Spinal cord (tissue), 9 donors: ENCODE measurements at regions not wholly inside any gene's neighbourhood (a gene's known extent, or its start where the extent isn't known, plus 50 kb on each side); places are given as distances from the start of the nearest gene placed in this dataset.

Experiments
- DNase-seq, 6 donors: peaks; one replicate each; pipeline versions ENCODE4 v3.0.0 to v3.0.0-alpha.2; 2013 to 2015; ENCODE audit warnings: low spot score in 6 of 6, low read depth in 4 of 6
- H3K27ac ChIP-seq: one replicate; pipeline ENCODE4 v1.5.1; 2013; ENCODE audit warnings: low read depth, low read length, control low read depth
- H3K27me3 ChIP-seq: one replicate; pipeline ENCODE4 v1.6.1; 2013; ENCODE audit warnings: low read length; ENCODE audit not compliant: control insufficient read depth, insufficient read depth
- H3K36me3 ChIP-seq: one replicate; pipeline ENCODE4 v1.6.1; 2013; ENCODE audit warnings: low read length; ENCODE audit not compliant: control insufficient read depth, insufficient read depth
- H3K4me1 ChIP-seq: one replicate; pipeline ENCODE4 v1.6.1; 2013; ENCODE audit warnings: low read length; ENCODE audit not compliant: control insufficient read depth, insufficient read depth
- H3K4me3 ChIP-seq: one replicate; pipeline ENCODE4 v1.5.1; 2013; ENCODE audit warnings: low read depth, low read length, control low read depth
- H3K9me3 ChIP-seq: one replicate; pipeline ENCODE4 v1.6.1; 2013; ENCODE audit warnings: low read length; ENCODE audit not compliant: control insufficient read depth, insufficient read depth
- WGBS: methylation state at CpG from one replicate; pipeline ENCODE4 v1.1.5; 2013; ENCODE audit warnings: missing lambda C conversion rate; ENCODE audit not compliant: insufficient coverage; 5-methylcytosine and 5-hydroxymethylcytosine counted together
- donor health status: healthy.

- Histone ChIP-seq H3K27ac (peak overlapping the region; percentile 27), H3K27me3 (no peaks in the 10 kb centered on the region), H3K4me1 (peaks cover 4% of the 10 kb centered on the region), H3K9me3 (no peaks in the 10 kb centered on the region), H3K4me3 (no peak overlapping the region), H3K36me3 (no peaks in the 10 kb centered on the region)
- DNase-seq = no peak
- WGBS = 83% methylated on average over 5 of the region's 5 CpGs
Observed at GRCh38 chr6:150666071-150666470, 66.4 kb downstream of the PLEKHG1 start.

GRCh38 chr6:150667359-150667758 lies 67.7 kb downstream of the PLEKHG1 start:
- Histone ChIP-seq H3K27ac (peak overlapping the region; percentile 89), H3K9me3 (no peaks in the 10 kb centered on the region), H3K36me3 (no peaks in the 10 kb centered on the region), H3K4me3 (no peak overlapping the region), H3K4me1 (peaks cover 4% of the 10 kb centered on the region), H3K27me3 (no peaks in the 10 kb centered on the region)
- WGBS = no CpG with 5 or more reads among the region's 1 CpG
- DNase-seq = no peak

GRCh38 chr6:150667977-150668716 lies 68.5 kb downstream of the PLEKHG1 start:
- H3K9me3 ChIP-seq = no peaks in the 10 kb centered on the region
- H3K27ac ChIP-seq = peak overlapping the region; percentile 89
- 29% methylated on average over 5 of the region's 8 CpGs for WGBS
- H3K27me3 ChIP-seq = no peaks in the 10 kb centered on the region
- H3K4me3 ChIP-seq = no peak overlapping the region
- peak; percentile 77 to 96 (median 86) for DNase-seq
- H3K36me3 ChIP-seq = no peaks in the 10 kb centered on the region
- peaks cover 4% of the 10 kb centered on the region for H3K4me1 ChIP-seq

- H3K4me3 ChIP-seq = no peak overlapping the region
- peak in 2 of 6 donors; percentile 17 to 29 for DNase-seq
- H3K27ac ChIP-seq = peak overlapping the region; percentile 89
- H3K27me3 ChIP-seq = no peaks in the 10 kb centered on the region
- no peaks in the 10 kb centered on the region for H3K9me3 ChIP-seq
- no CpG with 5 or more reads among the region's 1 CpG for WGBS
- H3K4me1 ChIP-seq = peaks cover 4% of the 10 kb centered on the region
- H3K36me3 ChIP-seq = no peaks in the 10 kb centered on the region
Observed at GRCh38 chr6:150668900-150669302, 69.2 kb downstream of the PLEKHG1 start.

GRCh38 chr6:150670311-150670710 lies 70.6 kb downstream of the PLEKHG1 start:
- Histone ChIP-seq H3K4me1 (peaks cover 4% of the 10 kb centered on the region), H3K27me3 (no peaks in the 10 kb centered on the region), H3K36me3 (no peaks in the 10 kb centered on the region), H3K27ac (no peak overlapping the region), H3K9me3 (no peaks in the 10 kb centered on the region), H3K4me3 (no peak overlapping the region)
- 100% methylated on average over 5 of the region's 7 CpGs for WGBS
- DNase-seq = no peak

GRCh38 chr6:150672800-150673199 lies 73.1 kb downstream of the PLEKHG1 start:
- WGBS = no CpG with 5 or more reads among the region's 2 CpGs
- Histone ChIP-seq H3K27ac (no peak overlapping the region), H3K36me3 (peaks cover 3% of the 10 kb centered on the region), H3K27me3 (no peaks in the 10 kb centered on the region), H3K4me1 (no peaks in the 10 kb centered on the region), H3K4me3 (no peak overlapping the region), H3K9me3 (no peaks in the 10 kb centered on the region)
- peak in 1 of 6 donors; percentile 62 for DNase-seq

GRCh38 chr6:150673720-150674346 lies 74.1 kb downstream of the PLEKHG1 start:
- 73% methylated on average over 3 of the region's 9 CpGs for WGBS
- H3K4me1 ChIP-seq = no peaks in the 10 kb centered on the region
- H3K36me3 ChIP-seq = peaks cover 3% of the 10 kb centered on the region
- H3K9me3 ChIP-seq = no peaks in the 10 kb centered on the region
- H3K27ac ChIP-seq = no peak overlapping the region
- H3K27me3 ChIP-seq = no peaks in the 10 kb centered on the region
- no peak for DNase-seq
- no peak overlapping the region for H3K4me3 ChIP-seq

GRCh38 chr6:150676344-150676743 lies 76.7 kb downstream of the PLEKHG1 start:
- H3K4me3 ChIP-seq = no peak overlapping the region
- H3K9me3 ChIP-seq = no peaks in the 10 kb centered on the region
- H3K36me3 ChIP-seq = peaks cover 3% of the 10 kb centered on the region
- H3K27me3 ChIP-seq = no peaks in the 10 kb centered on the region
- no peaks in the 10 kb centered on the region for H3K4me1 ChIP-seq
- H3K27ac ChIP-seq = no peak overlapping the region
- no peak for DNase-seq
- no CpG with 5 or more reads among the region's 4 CpGs for WGBS

- Histone ChIP-seq H3K9me3 (no peaks in the 10 kb centered on the region), H3K4me1 (no peaks in the 10 kb centered on the region), H3K27ac (no peak overlapping the region), H3K4me3 (no peak overlapping the region), H3K27me3 (no peaks in the 10 kb centered on the region), H3K36me3 (peaks cover 3% of the 10 kb centered on the region)
- 93% methylated on average over 2 of the region's 2 CpGs for whole genome bisulfite sequencing
- DNase-seq = no peak
Observed at GRCh38 chr6:150676772-150677171, 77.1 kb downstream of the PLEKHG1 start.

GRCh38 chr6:150680510-150680909 lies 80.8 kb downstream of the PLEKHG1 start:
- no peak overlapping the region for H3K4me3 ChIP-seq
- H3K9me3 ChIP-seq = no peaks in the 10 kb centered on the region
- H3K27ac ChIP-seq = no peak overlapping the region
- 88% methylated on average over 5 of the region's 5 CpGs for WGBS
- no peaks in the 10 kb centered on the region for H3K4me1 ChIP-seq
- H3K36me3 ChIP-seq = peaks cover 6% of the 10 kb centered on the region
- no peak for DNase-seq
- H3K27me3 ChIP-seq = no peaks in the 10 kb centered on the region
